ENCODE measurements at regions not wholly inside any gene's neighbourhood (a gene's known extent, or its start where the extent isn't known, plus 50 kb on each side); places are given as distances from the start of the nearest gene placed in this dataset.

GRCh38 chr11:45362636-45363035 lies 76.5 kb upstream of the SYT13 start:
- ChIA-PET POLR2A (no interaction called here), CTCF (ENCODE audit: unreplicated experiment) (no interaction called here)
- Histone ChIP-seq H3K4me3 (ENCODE audit: low read depth, low read length, poor library complexity, severe bottlenecking) (no peak overlapping the region), H3K36me3 (ENCODE audit: insufficient read depth, low read length) (no peaks in the 10 kb centered on the region), H3K27ac (ENCODE audit: low read depth, low read length, poor library complexity, severe bottlenecking) (no peak overlapping the region), H3K9me2 (ENCODE audit: insufficient read depth, low read length) (no peaks in the 10 kb centered on the region), H3K79me2 (ENCODE audit: insufficient read depth, low read depth, low read length) (no peaks in the 10 kb centered on the region), H3K4me1 (ENCODE audit: insufficient read depth, low read length, poor library complexity, severe bottlenecking) (no peaks in the 10 kb centered on the region), H4K20me1 (ENCODE audit: insufficient read depth, low read length) (no peaks in the 10 kb centered on the region), H3K4me2 (ENCODE audit: low read length) (no peak overlapping the region), H2AFZ (ENCODE audit: low read length) (no peak overlapping the region), H3K9me3 (ENCODE audit: low read length) (no peaks in the 10 kb centered on the region)
- DNase-seq (ENCODE audit: low spot score), result no peak
- TF ChIP-seq EZH2phosphoT487 (IDR thresholded peaks at IDR 0.05; ENCODE audit: borderline replicate concordance, low read depth, low read length) (no peak), CTCF (conservative IDR thresholded peaks at IDR 0.05; ENCODE audit: low read length) (no peak)
- BruUV-seq (replicated peaks), result no TSS peak
- intact Hi-C loops (cut with micrococcal nuclease; ENCODE audit: unreplicated experiment), result no loop called here

- CTCF ChIA-PET (ENCODE audit: unreplicated experiment), result no interaction called here
- BruUV-seq (replicated peaks), result no TSS peak
These were observed 75.4 kb upstream of the SYT13 start for GRCh38 chr11:45361551-45361950.

GRCh38 chr11:45355706-45356041 lies 69.5 kb upstream of the SYT13 start:
- Histone ChIP-seq H3K4me1 (ENCODE audit: insufficient read depth, low read length, poor library complexity, severe bottlenecking) (peaks cover 4% of the 10 kb centered on the region), H3K79me2 (ENCODE audit: insufficient read depth, low read depth, low read length) (no peaks in the 10 kb centered on the region), H3K9me3 (ENCODE audit: low read length) (no peaks in the 10 kb centered on the region), H3K4me2 (ENCODE audit: low read length) (peak overlapping the region; percentile 73), H2AFZ (ENCODE audit: low read length) (peak overlapping the region; percentile 94), H3K4me3 (ENCODE audit: low read depth, low read length, poor library complexity, severe bottlenecking) (peak overlapping the region; percentile 67), H3K27ac (ENCODE audit: low read depth, low read length, poor library complexity, severe bottlenecking) (no peak overlapping the region), H3K9me2 (ENCODE audit: insufficient read depth, low read length) (no peaks in the 10 kb centered on the region), H4K20me1 (ENCODE audit: insufficient read depth, low read length) (no peaks in the 10 kb centered on the region), H3K36me3 (ENCODE audit: insufficient read depth, low read length) (no peaks in the 10 kb centered on the region)
- intact Hi-C loops (cut with micrococcal nuclease; ENCODE audit: unreplicated experiment), result no loop called here
- ChIA-PET CTCF (ENCODE audit: unreplicated experiment) (no interaction called here), POLR2A (no interaction called here)
- DNase-seq (ENCODE audit: low spot score), result no peak
- TF ChIP-seq EZH2phosphoT487 (IDR thresholded peaks at IDR 0.05; ENCODE audit: borderline replicate concordance, low read depth, low read length), result no peak
- TF ChIP-seq CTCF (conservative IDR thresholded peaks at IDR 0.05; ENCODE audit: low read length), result no peak
- TSS peak; percentile 82 for BruUV-seq (replicated peaks)

More at GRCh38 chr11:45361551-45361950, 75.4 kb upstream of the SYT13 start:
- TF ChIP-seq CTCF (conservative IDR thresholded peaks at IDR 0.05; ENCODE audit: low read length) (no peak), EZH2phosphoT487 (IDR thresholded peaks at IDR 0.05; ENCODE audit: borderline replicate concordance, low read depth, low read length) (no peak)
- Histone ChIP-seq H3K36me3 (ENCODE audit: insufficient read depth, low read length) (no peaks in the 10 kb centered on the region), H3K9me3 (ENCODE audit: low read length) (no peaks in the 10 kb centered on the region), H3K4me3 (ENCODE audit: low read depth, low read length, poor library complexity, severe bottlenecking) (no peak overlapping the region), H3K27ac (ENCODE audit: low read depth, low read length, poor library complexity, severe bottlenecking) (no peak overlapping the region), H3K9me2 (ENCODE audit: insufficient read depth, low read length) (no peaks in the 10 kb centered on the region), H4K20me1 (ENCODE audit: insufficient read depth, low read length) (no peaks in the 10 kb centered on the region), H3K79me2 (ENCODE audit: insufficient read depth, low read depth, low read length) (no peaks in the 10 kb centered on the region), H3K4me1 (ENCODE audit: insufficient read depth, low read length, poor library complexity, severe bottlenecking) (no peaks in the 10 kb centered on the region), H2AFZ (ENCODE audit: low read length) (no peak overlapping the region), H3K4me2 (ENCODE audit: low read length) (no peak overlapping the region)
- no peak for DNase-seq (ENCODE audit: low spot score)
- intact Hi-C loops (cut with micrococcal nuclease; ENCODE audit: unreplicated experiment), result no loop called here
- POLR2A ChIA-PET, result interaction anchor here (0.5 kb wide), 1 partner anchor 222 kb away, joined by 4 read pairs; no protein-coding TSS in a partner anchor
